GM23338 (cell line): ENCODE measurements at regions not wholly inside any gene's neighbourhood (a gene's known extent, or its start where the extent isn't known, plus 50 kb on each side); places are given as distances from the start of the nearest gene placed in this dataset.

Source experiments
- ATAC-seq: fragments of 200-7000 bp; cut with Tn5 transposase; 3 replicates; pipeline ENCODE4 v1.9.1; 2020
- DNase-seq: peaks from one replicate; pipeline ENCODE4 v3.0.0-alpha.2; 2015; ENCODE audit warnings: low spot score
- H2AFZ ChIP-seq: fragments of 200-600 bp; sonication (generic); 2 replicates; pipeline ENCODE4 v1.8.0; 2016; ENCODE audit warnings: antibody characterized with exemption, mild to moderate bottlenecking, moderate library complexity
- H3F3A ChIP-seq: fragments of 200-600 bp; sonication (generic); replicated peaks from 2 replicates; pipeline ENCODE4 v1.8.0; 2017; ENCODE audit warnings: antibody characterized with exemption, mixed run types, low read depth
- H3K27ac ChIP-seq: fragments of 200-600 bp; sonication (generic); 2 replicates; pipeline ENCODE4 v1.6.1; 2016; ENCODE audit warnings: low read depth
- H3K27me3 ChIP-seq: fragments of 200-600 bp; sonication (generic); 2 replicates; pipeline ENCODE4 v1.8.0; 2016; ENCODE audit warnings: mild to moderate bottlenecking, mixed run types, moderate library complexity; ENCODE audit not compliant: insufficient read depth
- H3K36me3 ChIP-seq: fragments of 200-600 bp; sonication (generic); 2 replicates; pipeline ENCODE4 v1.8.0; 2016; ENCODE audit warnings: mild to moderate bottlenecking; ENCODE audit not compliant: insufficient read depth
- H3K4me1 ChIP-seq: fragments of 200-600 bp; sonication (generic); 2 replicates; pipeline ENCODE4 v1.8.0; 2016; ENCODE audit warnings: mild to moderate bottlenecking, moderate library complexity; ENCODE audit not compliant: insufficient read depth
- H3K4me2 ChIP-seq: fragments of 200-600 bp; sonication (generic); 2 replicates; pipeline ENCODE4 v1.7.1; 2017; ENCODE audit warnings: mixed run types
- H3K4me3 ChIP-seq: fragments of 200-600 bp; sonication (generic); 2 replicates; pipeline ENCODE4 v1.6.1; 2016; ENCODE audit warnings: mixed run types
- H3K79me2 ChIP-seq: fragments of 200-600 bp; sonication (generic); replicated peaks from 2 replicates; pipeline ENCODE4 v1.8.0; 2017; ENCODE audit warnings: mild to moderate bottlenecking; ENCODE audit not compliant: insufficient read depth
- H3K9me2 ChIP-seq: fragments of 200-600 bp; sonication (generic); 2 replicates; pipeline ENCODE4 v1.8.0; 2017; ENCODE audit not compliant: insufficient read depth
- H4K20me1 ChIP-seq: fragments of 200-600 bp; sonication (generic); replicated peaks from 2 replicates; pipeline ENCODE4 v1.8.0; 2017; ENCODE audit warnings: mild to moderate bottlenecking; ENCODE audit not compliant: insufficient read depth
- H3K27ac Mint-ChIP-seq: 2 replicates; pipeline ENCODE4 v1.8.0; 2020; ENCODE audit warnings: inconsistent platforms, mild to moderate bottlenecking, moderate library complexity, mixed read lengths
- H3K27me3 Mint-ChIP-seq: 3 replicates; pipeline ENCODE4 v1.8.0; 2022; ENCODE audit warnings: low read depth, mild to moderate bottlenecking, moderate library complexity, mixed read lengths, inconsistent platforms; ENCODE audit not compliant: insufficient read depth, poor library complexity
- H3K36me3 Mint-ChIP-seq: 3 replicates; pipeline ENCODE4 v1.8.0; 2021; ENCODE audit warnings: low read depth, mild to moderate bottlenecking, inconsistent platforms, moderate library complexity, mixed read lengths
- H3K4me1 Mint-ChIP-seq: 3 replicates; pipeline ENCODE4 v1.8.0; 2020; ENCODE audit warnings: mild to moderate bottlenecking, inconsistent platforms, mixed read lengths
- H3K4me3 Mint-ChIP-seq: 3 replicates; pipeline ENCODE4 v1.8.0; 2021; ENCODE audit warnings: moderate library complexity, mild to moderate bottlenecking, inconsistent platforms, mixed read lengths
- H3K9me3 Mint-ChIP-seq: 3 replicates; pipeline ENCODE4 v1.8.0; 2020; ENCODE audit warnings: moderate library complexity, mild to moderate bottlenecking, inconsistent platforms, mixed read lengths
- CREB1 ChIP-seq: fragments of 250-450 bp; sonication (Bioruptor Pico); IDR thresholded peaks from 2 replicates; pipeline ENCODE4 v1.5.0; 2020; ENCODE audit warnings: low read depth, mild to moderate bottlenecking, moderate library complexity
- CTCF ChIP-seq, 2 experiments: fragments of 200-600 bp in 1 of 2; sonication (generic) in 1 of 2; conservative IDR thresholded peaks; 2 replicates each; pipeline versions ENCODE4 v1.5.1 to v1.6.1; 2016 to 2017; ENCODE audit warnings: antibody characterized with exemption in 2 of 2, low read depth in 2 of 2, mild to moderate bottlenecking in 2 of 2, moderate library complexity in 1 of 2
- ETS1 ChIP-seq: IDR thresholded peaks from 2 replicates; pipeline ENCODE4 v1.6.1; 2016; ENCODE audit warnings: antibody characterized with exemption
- EZH2 ChIP-seq: fragments of 200-600 bp; sonication (generic); IDR thresholded peaks from one replicate; pipeline ENCODE4 v1.8.0; 2017; ENCODE audit warnings: antibody characterized with exemption, mild to moderate bottlenecking, low read depth; ENCODE audit not compliant: unreplicated experiment
- EZH2phosphoT487 ChIP-seq: fragments of 200-600 bp; sonication (generic); IDR thresholded peaks from one replicate; pipeline ENCODE4 v1.8.1; 2018; ENCODE audit warnings: antibody characterized with exemption; ENCODE audit not compliant: unreplicated experiment
- JUNB ChIP-seq: IDR thresholded peaks from one replicate; pipeline ENCODE4 v1.6.1; 2016; ENCODE audit warnings: antibody characterized with exemption; ENCODE audit not compliant: unreplicated experiment
- NANOG ChIP-seq: IDR thresholded peaks from 2 replicates; pipeline ENCODE4 v1.6.1; 2016; ENCODE audit warnings: antibody characterized with exemption, borderline replicate concordance
- POLR2AphosphoS5 ChIP-seq: IDR thresholded peaks from 2 replicates; pipeline ENCODE4 v1.6.1; 2016; ENCODE audit warnings: antibody characterized with exemption, low read depth
- STAT1 ChIP-seq: IDR thresholded peaks from one replicate; pipeline ENCODE4 v1.6.1; 2016; ENCODE audit warnings: antibody characterized with exemption; ENCODE audit not compliant: unreplicated experiment
- ZNF114 ChIP-seq: fragments of 250-450 bp; sonication (Bioruptor Pico); IDR thresholded peaks from 2 replicates; pipeline ENCODE4 v1.5.0; 2020; ENCODE audit warnings: mild to moderate bottlenecking, moderate library complexity
- ZNF331 ChIP-seq: fragments of 250-450 bp; sonication (Bioruptor Pico); IDR thresholded peaks from 2 replicates; pipeline ENCODE4 v1.5.0; 2020; ENCODE audit warnings: low read depth, mild to moderate bottlenecking, moderate library complexity
- TF ChIP-seq, protein P1 (sequence below): IDR thresholded peaks from one replicate; pipeline ENCODE4 v1.6.1; 2018; ENCODE audit warnings: antibody characterized with exemption; ENCODE audit not compliant: unreplicated experiment

DNA sequence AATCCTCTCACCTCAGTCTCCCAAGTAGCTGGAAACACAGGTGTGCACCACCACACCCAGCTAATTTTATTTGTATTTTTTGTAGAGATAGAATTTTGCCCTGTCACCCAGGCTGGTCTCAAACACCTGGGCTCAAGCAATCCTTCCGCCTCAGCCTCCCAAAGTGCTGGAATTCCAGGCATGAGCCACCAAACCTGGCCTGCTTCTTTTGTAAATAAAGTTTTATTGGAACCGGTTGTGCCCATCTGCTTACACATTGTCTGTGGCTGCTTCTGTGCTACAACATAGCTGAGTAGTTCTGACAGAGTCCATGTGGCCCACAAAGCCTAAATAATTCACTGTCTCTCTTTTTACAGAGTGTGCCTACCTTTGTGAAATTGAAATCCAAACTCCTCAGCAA lies 109.7 kb upstream of the NRSN1 start:
- Histone ChIP-seq H2AFZ (peak overlapping the region; percentile 63), H3K79me2 (no peaks in the 10 kb centered on the region), H3K4me1 (no peaks in the 10 kb centered on the region), H3K4me2 (no peak overlapping the region), H3F3A (no peaks in the 10 kb centered on the region), H3K36me3 (0 out of 2 replicates have a peak, but pooled peaks cover 5% of the 10 kb centered on the region), H3K27ac (no peak overlapping the region), H4K20me1 (no peaks in the 10 kb centered on the region), H3K9me2 (peaks cover 7% of the 10 kb centered on the region; the same call in 1 of the 2 replicates), H3K27me3 (no peaks in the 10 kb centered on the region), H3K4me3 (no peak overlapping the region)
- TF ChIP-seq ZNF114 (CRISPR knock-in tag) (no peak), EZH2phosphoT487 (no peak), CTCF (conservative IDR thresholded peaks at IDR 0.05; ENCODE audit: low read depth in 2 of 2) (no peak), NANOG (no peak), ETS1 (no peak), STAT1 (no peak), POLR2AphosphoS5 (no peak), JUNB (no peak), ZNF331 (CRISPR knock-in tag) (no peak), CREB1 (CRISPR knock-in tag) (no peak), EZH2 (no peak)
- TF ChIP-seq, protein P1, sequence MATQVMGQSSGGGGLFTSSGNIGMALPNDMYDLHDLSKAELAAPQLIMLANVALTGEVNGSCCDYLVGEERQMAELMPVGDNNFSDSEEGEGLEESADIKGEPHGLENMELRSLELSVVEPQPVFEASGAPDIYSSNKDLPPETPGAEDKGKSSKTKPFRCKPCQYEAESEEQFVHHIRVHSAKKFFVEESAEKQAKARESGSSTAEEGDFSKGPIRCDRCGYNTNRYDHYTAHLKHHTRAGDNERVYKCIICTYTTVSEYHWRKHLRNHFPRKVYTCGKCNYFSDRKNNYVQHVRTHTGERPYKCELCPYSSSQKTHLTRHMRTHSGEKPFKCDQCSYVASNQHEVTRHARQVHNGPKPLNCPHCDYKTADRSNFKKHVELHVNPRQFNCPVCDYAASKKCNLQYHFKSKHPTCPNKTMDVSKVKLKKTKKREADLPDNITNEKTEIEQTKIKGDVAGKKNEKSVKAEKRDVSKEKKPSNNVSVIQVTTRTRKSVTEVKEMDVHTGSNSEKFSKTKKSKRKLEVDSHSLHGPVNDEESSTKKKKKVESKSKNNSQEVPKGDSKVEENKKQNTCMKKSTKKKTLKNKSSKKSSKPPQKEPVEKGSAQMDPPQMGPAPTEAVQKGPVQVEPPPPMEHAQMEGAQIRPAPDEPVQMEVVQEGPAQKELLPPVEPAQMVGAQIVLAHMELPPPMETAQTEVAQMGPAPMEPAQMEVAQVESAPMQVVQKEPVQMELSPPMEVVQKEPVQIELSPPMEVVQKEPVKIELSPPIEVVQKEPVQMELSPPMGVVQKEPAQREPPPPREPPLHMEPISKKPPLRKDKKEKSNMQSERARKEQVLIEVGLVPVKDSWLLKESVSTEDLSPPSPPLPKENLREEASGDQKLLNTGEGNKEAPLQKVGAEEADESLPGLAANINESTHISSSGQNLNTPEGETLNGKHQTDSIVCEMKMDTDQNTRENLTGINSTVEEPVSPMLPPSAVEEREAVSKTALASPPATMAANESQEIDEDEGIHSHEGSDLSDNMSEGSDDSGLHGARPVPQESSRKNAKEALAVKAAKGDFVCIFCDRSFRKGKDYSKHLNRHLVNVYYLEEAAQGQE: no peak
- no peak overlapping the region for H3K4me3 Mint-ChIP-seq
- ATAC-seq: no peak
- H3K4me1 Mint-ChIP-seq: no peaks in the 10 kb centered on the region
- no peak for DNase-seq
- peaks cover 14% of the 10 kb centered on the region for H3K9me3 Mint-ChIP-seq
- H3K27me3 Mint-ChIP-seq: no peaks in the 10 kb centered on the region
- no peak overlapping the region for H3K27ac Mint-ChIP-seq
- no peaks in the 10 kb centered on the region; the same call in 2 of the 3 replicates for H3K36me3 Mint-ChIP-seq
